Neural progenitor cell (in vitro differentiated cells): ENCODE measurements at regions not wholly inside any gene's neighbourhood (a gene's known extent, or its start where the extent isn't known, plus 50 kb on each side); places are given as distances from the start of the nearest gene placed in this dataset.

Source experiments
- CTCF ChIP-seq: fragments of 200-600 bp; sonication (generic); IDR thresholded peaks from 2 replicates; pipeline ENCODE4 v1.5.1; 2017; ENCODE audit warnings: antibody characterized with exemption, mild to moderate bottlenecking
- EZH2 ChIP-seq: fragments of 200-600 bp; sonication (generic); IDR thresholded peaks from 2 replicates; pipeline ENCODE4 v1.6.1; 2017; ENCODE audit warnings: antibody characterized with exemption, mild to moderate bottlenecking, moderate library complexity

GRCh38 chr7:88668591-88668990 lies 90.9 kb upstream of the ZNF804B start:
- TF ChIP-seq CTCF (no peak), EZH2 (no peak)
